ENCODE measurements at regions not wholly inside any gene's neighbourhood (a gene's known extent, or its start where the extent isn't known, plus 50 kb on each side); places are given as distances from the start of the nearest gene placed in this dataset.
A peak's percentile ranks its signal among the peaks of the same experiment; 100 is the strongest.

- TF ChIP-seq EZH2phosphoT487 (IDR thresholded peaks at IDR 0.05; ENCODE audit: insufficient read depth, low read depth) = no peak
- no peak for TF ChIP-seq EZH2 (IDR thresholded peaks at IDR 0.05; ENCODE audit: insufficient read depth, poor library complexity, severe bottlenecking)
- no peaks in the 10 kb centered on the region for H3K9me3 ChIP-seq (ENCODE audit: low read depth)
- in situ Hi-C loops (cut with MboI) = no loop called here
- H2AFZ ChIP-seq = no peak overlapping the region
- 100% methylated on average over 1 of the region's 1 CpG for WGBS, 2 experiments (ENCODE audit: low coverage in 1 of 2, low lambda C conversion rate in 2 of 2, missing lambda C conversion rate in 2 of 2)
- H3K9ac ChIP-seq = no peak overlapping the region
- no peak overlapping the region for H3K4me2 ChIP-seq (ENCODE audit: unreplicated experiment)
- H3F3A ChIP-seq (ENCODE audit: insufficient read depth) = no peaks in the 10 kb centered on the region
- no peaks in the 10 kb centered on the region for H3K36me3 ChIP-seq (ENCODE audit: low read depth)
- no peaks in the 10 kb centered on the region for H4K20me1 ChIP-seq (ENCODE audit: insufficient read depth)
- H3K27me3 ChIP-seq (replicated peaks; ENCODE audit: insufficient read depth) = no peaks in the 10 kb centered on the region
- H3K4me3 ChIP-seq = no peak overlapping the region
- H3K4me1 ChIP-seq (ENCODE audit: insufficient read depth) = peaks cover 3% of the 10 kb centered on the region; the same call in 1 of the 2 replicates
- H3K79me2 ChIP-seq (ENCODE audit: insufficient read depth) = no peaks in the 10 kb centered on the region
- no peak overlapping the region for H3K27ac ChIP-seq
- no peak for DNase-seq
- no peaks in the 10 kb centered on the region for H3K9me2 ChIP-seq (ENCODE audit: insufficient read depth)
These were observed 213.4 kb upstream of the STK17B start for GRCh38 chr2:196384729-196385128.

DNA sequence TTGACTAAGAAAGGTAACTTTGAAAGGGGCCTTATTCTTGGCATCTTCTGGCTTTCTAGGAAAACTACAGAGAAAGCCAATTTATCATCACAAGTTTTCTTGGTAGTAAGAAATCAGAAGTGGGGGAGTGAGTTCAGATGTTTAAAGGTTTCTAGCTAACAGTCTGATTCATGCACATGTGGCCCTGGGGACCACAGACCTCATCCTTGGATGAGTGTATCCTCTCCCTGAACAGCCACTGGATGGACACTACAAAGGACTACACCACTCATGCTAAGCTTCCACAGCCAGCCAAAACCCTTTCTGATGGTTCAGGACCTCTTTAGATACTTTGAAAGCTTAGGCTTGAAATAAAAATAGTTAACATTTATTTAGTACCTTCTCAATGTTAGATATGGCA is 218.3 kb upstream of the STK17B start:
- Histone ChIP-seq H3K4me2 (ENCODE audit: unreplicated experiment) (no peak overlapping the region), H3K27ac (no peak overlapping the region), H3K9me2 (ENCODE audit: insufficient read depth) (0 out of 2 replicates have a peak, but pooled peaks cover 2% of the 10 kb centered on the region), H3F3A (ENCODE audit: insufficient read depth) (no peaks in the 10 kb centered on the region), H3K9me3 (ENCODE audit: low read depth) (no peaks in the 10 kb centered on the region), H3K9ac (no peak overlapping the region), H2AFZ (no peak overlapping the region), H3K4me1 (ENCODE audit: insufficient read depth) (peaks cover 3% of the 10 kb centered on the region; the same call in 1 of the 2 replicates), H3K27me3 (replicated peaks; ENCODE audit: insufficient read depth) (no peaks in the 10 kb centered on the region), H3K4me3 (no peak overlapping the region), H3K79me2 (ENCODE audit: insufficient read depth) (no peaks in the 10 kb centered on the region), H4K20me1 (ENCODE audit: insufficient read depth) (no peaks in the 10 kb centered on the region), H3K36me3 (ENCODE audit: low read depth) (no peaks in the 10 kb centered on the region)
- peak; percentile 60 for DNase-seq
- TF ChIP-seq EZH2phosphoT487 (IDR thresholded peaks at IDR 0.05; ENCODE audit: insufficient read depth, low read depth) = no peak
- in situ Hi-C loops (cut with MboI) = no loop called here

DNA sequence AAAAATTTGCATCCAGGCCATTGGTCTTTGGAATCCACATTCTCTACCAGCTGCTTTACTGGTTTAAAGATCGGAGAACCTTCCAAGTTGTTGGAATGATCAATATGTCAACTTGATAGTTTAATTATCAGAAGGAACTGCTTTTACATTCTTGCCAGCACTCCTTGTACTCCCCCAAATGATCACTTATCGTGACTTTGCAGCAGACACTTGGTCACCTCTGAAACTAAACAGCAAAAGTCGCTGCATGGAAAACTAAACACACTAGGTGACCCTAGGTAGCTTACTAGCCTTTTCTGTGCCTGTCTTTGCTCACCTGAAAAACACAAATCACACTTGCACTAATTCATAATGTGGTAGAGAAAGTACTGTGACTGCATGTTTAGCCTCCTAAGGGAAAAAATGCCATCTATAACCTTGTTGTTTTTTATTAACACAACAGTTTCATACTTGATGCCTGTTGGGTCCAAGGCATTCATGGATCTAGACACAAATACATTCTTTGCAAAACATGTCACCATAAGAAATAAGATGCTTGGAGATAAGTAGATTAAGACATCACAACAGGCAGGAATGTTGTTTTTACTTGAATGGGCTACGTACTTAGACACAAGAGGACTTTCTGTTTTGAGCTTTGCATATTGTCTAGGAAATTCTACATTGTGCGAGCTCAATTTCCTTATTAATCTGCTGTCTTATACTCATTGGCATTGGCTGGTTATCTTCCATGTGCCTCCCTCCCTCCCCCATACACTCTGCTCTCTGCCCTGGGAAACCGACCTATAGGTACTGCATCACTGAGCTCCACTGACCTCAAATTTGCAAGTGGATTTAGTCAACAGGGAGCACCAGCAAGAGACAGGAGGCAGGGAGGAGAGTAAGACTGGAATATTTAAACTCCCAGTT is 219.1 kb upstream of the STK17B start:
- peak; percentile 6 for DNase-seq
- Histone ChIP-seq H3K4me2 (ENCODE audit: unreplicated experiment) (no peak overlapping the region), H3F3A (ENCODE audit: insufficient read depth) (no peaks in the 10 kb centered on the region), H3K36me3 (ENCODE audit: low read depth) (no peaks in the 10 kb centered on the region), H3K4me1 (ENCODE audit: insufficient read depth) (peaks cover 3% of the 10 kb centered on the region; the same call in 1 of the 2 replicates), H4K20me1 (ENCODE audit: insufficient read depth) (no peaks in the 10 kb centered on the region), H3K9ac (no peak overlapping the region), H2AFZ (no peak overlapping the region), H3K9me3 (ENCODE audit: low read depth) (no peaks in the 10 kb centered on the region), H3K9me2 (ENCODE audit: insufficient read depth) (0 out of 2 replicates have a peak, but pooled peaks cover 2% of the 10 kb centered on the region), H3K27ac (no peak overlapping the region), H3K4me3 (no peak overlapping the region), H3K79me2 (ENCODE audit: insufficient read depth) (no peaks in the 10 kb centered on the region), H3K27me3 (replicated peaks; ENCODE audit: insufficient read depth) (no peaks in the 10 kb centered on the region)
- 88 to 92% methylated on average over 6 of the region's 6 CpGs for WGBS, 2 experiments (ENCODE audit: low coverage in 1 of 2, low lambda C conversion rate in 2 of 2, missing lambda C conversion rate in 2 of 2)
- no peak for TF ChIP-seq EZH2 (IDR thresholded peaks at IDR 0.05; ENCODE audit: insufficient read depth, poor library complexity, severe bottlenecking)
- no peak for TF ChIP-seq EZH2phosphoT487 (IDR thresholded peaks at IDR 0.05; ENCODE audit: insufficient read depth, low read depth)
- in situ Hi-C loops (cut with MboI) = no loop called here

DNA sequence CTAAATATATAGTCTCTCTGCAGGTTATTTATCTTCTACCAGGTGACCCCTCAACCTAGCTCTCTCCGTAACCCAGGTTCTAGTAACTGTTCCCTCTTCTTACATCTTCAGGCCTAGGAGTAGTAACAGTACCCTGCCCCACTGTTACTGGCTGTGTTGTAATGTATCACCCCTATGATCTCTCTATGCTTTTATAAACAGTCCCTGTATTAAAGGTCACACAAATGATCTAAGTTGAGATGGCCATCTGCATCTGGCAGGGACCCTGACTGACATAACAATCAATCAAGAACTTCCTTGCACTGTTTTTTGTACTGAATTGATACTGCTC is 219.7 kb upstream of the STK17B start:
- Histone ChIP-seq H3K4me3 (no peak overlapping the region), H3K27me3 (replicated peaks; ENCODE audit: insufficient read depth) (no peaks in the 10 kb centered on the region)
- in situ Hi-C loops (cut with MboI) = no loop called here

More for the DNA sequence above, 219.7 kb upstream of the STK17B start:
- 100% methylated on average over 1 of the region's 1 CpG for WGBS, 2 experiments (ENCODE audit: low coverage in 1 of 2, low lambda C conversion rate in 2 of 2, missing lambda C conversion rate in 2 of 2)
- Histone ChIP-seq H3K9ac (no peak overlapping the region), H2AFZ (no peak overlapping the region), H3F3A (ENCODE audit: insufficient read depth) (no peaks in the 10 kb centered on the region), H4K20me1 (ENCODE audit: insufficient read depth) (no peaks in the 10 kb centered on the region), H3K79me2 (ENCODE audit: insufficient read depth) (no peaks in the 10 kb centered on the region), H3K4me1 (ENCODE audit: insufficient read depth) (peaks cover 3% of the 10 kb centered on the region; the same call in 1 of the 2 replicates), H3K9me3 (ENCODE audit: low read depth) (no peaks in the 10 kb centered on the region), H3K36me3 (ENCODE audit: low read depth) (no peaks in the 10 kb centered on the region), H3K4me2 (ENCODE audit: unreplicated experiment) (no peak overlapping the region), H3K9me2 (ENCODE audit: insufficient read depth) (0 out of 2 replicates have a peak, but pooled peaks cover 2% of the 10 kb centered on the region), H3K27ac (no peak overlapping the region)
- no peak for DNase-seq
- TF ChIP-seq EZH2phosphoT487 (IDR thresholded peaks at IDR 0.05; ENCODE audit: insufficient read depth, low read depth) (no peak), EZH2 (IDR thresholded peaks at IDR 0.05; ENCODE audit: insufficient read depth, poor library complexity, severe bottlenecking) (no peak)

Measured in GM23248 (cell line).